Ascending aorta (tissue), 2 donors: ENCODE measurements at regions not wholly inside any gene's neighbourhood (a gene's known extent, or its start where the extent isn't known, plus 50 kb on each side); places are given as distances from the start of the nearest gene placed in this dataset.

ENCODE experiments used
- DNase-seq, 2 donors: peaks; one replicate each; pipeline ENCODE4 v3.0.0-alpha.2; 2019; ENCODE audit warnings: low spot score in 2 of 2
- H3K27ac ChIP-seq, 2 donors: fragments of 200-600 bp; sonication (generic); one replicate each; pipeline ENCODE4 v1.5.1; 2016 to 2017; ENCODE audit warnings: mild to moderate bottlenecking in 1 of 2
- H3K27me3 ChIP-seq: fragments of 200-600 bp; sonication (generic); one replicate; pipeline ENCODE4 v1.5.1; 2017
- H3K36me3 ChIP-seq, 2 donors: fragments of 200-600 bp; sonication (generic); one replicate each; pipeline ENCODE4 v1.5.1; 2016
- H3K4me1 ChIP-seq, 2 donors: fragments of 200-600 bp; sonication (generic); one replicate each; pipeline ENCODE4 v1.5.1; 2016 to 2017; ENCODE audit warnings: mild to moderate bottlenecking in 1 of 2
- H3K4me3 ChIP-seq, 2 donors: fragments of 200-600 bp; sonication (generic); one replicate each; pipeline ENCODE4 v1.5.1; 2016 to 2017; ENCODE audit warnings: mild to moderate bottlenecking in 1 of 2
- H3K9me3 ChIP-seq, 2 donors: fragments of 200-600 bp; sonication (generic); one replicate each; pipeline ENCODE4 v1.5.1; 2016
- CTCF ChIP-seq, 3 experiments: fragments of 200-600 bp in 2 of 3; fragments of 450-650 bp in 1 of 3; sonication (generic) in 2 of 3; IDR thresholded peaks; one replicate each; pipeline ENCODE4 v1.5.1; 2016 to 2019; ENCODE audit warnings: antibody characterized with exemption in 3 of 3, mild to moderate bottlenecking in 1 of 3, moderate library complexity in 1 of 3
- intact Hi-C: fragments of 100-400 bp; cut with DNase I; formaldehyde crosslinking; loops from one replicate; pipeline ENCODE4 v1.15.1; 2023

GRCh38 chr5:82358457-82358856, 80.3 kb upstream of the RPS23 start:
- Histone ChIP-seq H3K9me3 (no peaks in the 10 kb centered on the region), H3K4me3 (no peak overlapping the region), H3K27me3 (no peaks in the 10 kb centered on the region), H3K27ac (peak overlapping the region; percentile 78 to 84), H3K36me3 (no peaks in the 10 kb centered on the region), H3K4me1 (peaks cover 0 to 26% of the 10 kb centered on the region in 2 donors)
- intact Hi-C loops = loop anchor here (5.0 to 10.0 kb wide), 2 partner anchors 946 to 1204 kb away; no protein-coding TSS in a partner anchor
- no peak for DNase-seq
- TF ChIP-seq CTCF (IDR thresholded peaks at IDR 0.05) = no peak

- Histone ChIP-seq H3K4me3 (no peak overlapping the region), H3K4me1 (peaks cover 0 to 29% of the 10 kb centered on the region in 2 donors), H3K27me3 (no peaks in the 10 kb centered on the region), H3K27ac (peak overlapping the region; percentile 78 to 84), H3K36me3 (no peaks in the 10 kb centered on the region), H3K9me3 (no peaks in the 10 kb centered on the region)
- peak; percentile 33 to 94 for DNase-seq
- intact Hi-C loops = loop anchor here (2.0 to 10.0 kb wide), 3 partner anchors 40 to 1205 kb away; no protein-coding TSS in a partner anchor
- TF ChIP-seq CTCF (IDR thresholded peaks at IDR 0.05) = no peak
Measured at GRCh38 chr5:82356808-82357671, 78.9 kb upstream of the RPS23 start.

- intact Hi-C loops = loop anchor here (2.0 to 10.0 kb wide), 3 partner anchors 41 to 1206 kb away; no protein-coding TSS in a partner anchor
- no peaks in the 10 kb centered on the region for H3K27me3 ChIP-seq
- no peak for TF ChIP-seq CTCF (IDR thresholded peaks at IDR 0.05)
- peak overlapping the region; percentile 78 to 84 for H3K27ac ChIP-seq
- H3K4me1 ChIP-seq = peaks cover 0 to 36% of the 10 kb centered on the region in 2 donors
- no peaks in the 10 kb centered on the region for H3K36me3 ChIP-seq
- H3K4me3 ChIP-seq = no peak overlapping the region
- DNase-seq = no peak
- no peaks in the 10 kb centered on the region for H3K9me3 ChIP-seq
Measured at GRCh38 chr5:82356021-82356420, 77.9 kb upstream of the RPS23 start.

- Histone ChIP-seq H3K9me3 (no peaks in the 10 kb centered on the region), H3K36me3 (no peaks in the 10 kb centered on the region), H3K27me3 (no peaks in the 10 kb centered on the region), H3K4me1 (peaks cover 0 to 36% of the 10 kb centered on the region in 2 donors), H3K4me3 (no peak overlapping the region), H3K27ac (peak overlapping the region; percentile 78 to 84)
- intact Hi-C loops = loop anchor here (5.0 to 10.0 kb wide), 2 partner anchors 949 to 1207 kb away; no protein-coding TSS in a partner anchor
- TF ChIP-seq CTCF (IDR thresholded peaks at IDR 0.05) = no peak
- no peak for DNase-seq
Measured at GRCh38 chr5:82355496-82355895, 77.3 kb upstream of the RPS23 start.

GRCh38 chr5:82355053-82355452, 76.9 kb upstream of the RPS23 start:
- no peak for TF ChIP-seq CTCF (IDR thresholded peaks at IDR 0.05)
- no peaks in the 10 kb centered on the region for H3K36me3 ChIP-seq
- no peak overlapping the region for H3K4me3 ChIP-seq
- H3K27ac ChIP-seq = peak overlapping the region; percentile 78 to 84
- DNase-seq = no peak
- intact Hi-C loops = loop anchor here (5.0 to 10.0 kb wide), 2 partner anchors 950 to 1207 kb away; no protein-coding TSS in a partner anchor
- H3K27me3 ChIP-seq = no peaks in the 10 kb centered on the region
- H3K4me1 ChIP-seq = peaks cover 0 to 37% of the 10 kb centered on the region in 2 donors
- H3K9me3 ChIP-seq = no peaks in the 10 kb centered on the region
